SKM-1 (cell line): ENCODE measurements at regions not wholly inside any gene's neighbourhood (a gene's known extent, or its start where the extent isn't known, plus 50 kb on each side); places are given as distances from the start of the nearest gene placed in this dataset.

Experiments
- DNase-seq: peaks from one replicate; lab custom pipeline; 2025; ENCODE audit not compliant: unreplicated experiment; lab: John Stamatoyannopoulos, UW

DNA sequence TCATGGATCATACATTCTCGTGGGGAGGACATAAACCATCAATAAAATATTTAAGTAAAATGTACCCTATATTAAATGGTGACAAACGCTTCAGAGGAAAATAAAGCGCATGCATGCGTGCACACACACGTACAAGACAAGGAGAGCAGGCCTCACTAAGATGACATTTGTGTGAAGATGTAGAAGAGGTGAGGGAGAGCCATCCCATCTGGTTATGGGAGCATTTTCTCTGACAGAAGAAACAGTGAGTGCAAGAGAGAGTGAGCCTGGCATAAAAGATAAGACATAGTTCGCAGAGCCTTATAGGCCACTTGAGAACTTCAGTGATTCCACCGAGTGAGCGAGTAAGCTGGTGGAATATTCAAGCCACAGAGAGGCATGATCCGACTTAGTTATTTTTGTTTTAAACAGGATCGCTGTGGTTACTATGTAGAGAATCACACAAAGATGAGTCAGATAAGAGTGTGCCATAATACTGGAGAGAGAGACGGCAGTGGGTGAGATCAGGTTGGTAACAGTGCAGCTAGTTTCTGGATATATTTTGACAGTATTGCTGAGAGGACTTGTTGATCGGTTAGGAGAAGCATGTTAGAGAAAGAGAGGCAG is 624.2 kb downstream of the PLPP3 start:
- no peak for DNase-seq

- no peak for DNase-seq
Observed at GRCh38 chr1:55951291-55951690, 628.1 kb downstream of the PLPP3 start.

DNA sequence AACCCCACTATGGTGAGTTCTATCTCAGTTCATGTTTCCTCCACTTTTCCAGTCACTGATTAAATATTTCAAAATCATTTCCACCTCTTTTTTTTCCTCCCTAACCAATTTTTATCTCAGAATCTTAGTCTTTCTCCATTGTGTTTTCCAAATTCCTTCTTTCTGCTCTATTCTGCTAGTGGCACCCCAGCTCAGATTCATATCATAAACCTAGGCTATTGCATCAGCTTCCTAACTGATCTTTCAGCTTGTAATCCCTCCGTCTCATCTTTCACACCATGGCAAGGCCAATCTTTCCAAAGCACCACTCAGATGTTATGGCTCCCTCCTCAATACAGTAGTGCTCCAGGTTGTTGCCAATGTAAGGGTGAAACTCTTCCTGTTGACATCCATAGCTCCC is 631.9 kb downstream of the PLPP3 start:
- DNase-seq = no peak

- no peak for DNase-seq
Observed at GRCh38 chr1:55943721-55944435, 635.5 kb downstream of the PLPP3 start.

DNA sequence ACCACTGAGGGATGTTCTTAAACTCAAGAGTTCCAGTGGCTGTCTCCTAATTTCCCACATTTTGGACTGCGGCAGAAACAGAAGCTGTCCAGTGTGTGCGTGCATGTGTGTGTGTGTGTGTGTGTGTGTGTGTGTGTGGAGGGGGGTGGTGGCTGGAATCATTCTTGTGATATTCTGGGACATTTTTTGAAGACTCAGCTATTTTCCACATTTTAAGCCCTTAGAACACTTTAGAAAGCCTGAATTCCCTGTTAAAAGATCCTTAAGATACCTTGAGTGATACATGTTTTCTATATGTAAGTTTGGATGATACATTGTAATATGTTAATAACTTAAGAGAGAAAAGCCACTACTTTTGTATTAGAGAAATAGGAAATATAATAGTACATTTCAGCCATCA is 636.4 kb downstream of the PLPP3 start:
- DNase-seq = no peak

DNA sequence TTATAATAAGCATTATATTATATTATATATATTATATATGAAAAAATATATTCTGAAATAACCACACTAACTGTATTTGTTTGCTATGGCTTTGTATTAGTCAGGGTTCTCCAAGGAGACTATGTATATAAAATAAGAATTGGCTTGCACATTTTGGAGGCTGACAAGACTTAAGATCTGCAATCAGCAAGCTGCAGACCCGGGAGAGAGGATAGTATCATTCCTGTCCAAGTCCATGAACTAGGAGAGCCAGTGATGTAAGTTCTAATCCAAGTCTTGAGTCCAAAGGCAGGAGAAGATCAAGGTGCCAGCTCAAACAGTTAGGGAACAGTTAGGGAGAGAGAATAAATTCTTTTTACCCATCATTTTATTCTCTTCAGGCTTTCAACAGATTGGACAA is 639.5 kb downstream of the PLPP3 start:
- no peak for DNase-seq

- DNase-seq = no peak
Observed at GRCh38 chr1:55938861-55939260, 640.5 kb downstream of the PLPP3 start.

GRCh38 chr1:55938376-55938850 is 641.0 kb downstream of the PLPP3 start:
- DNase-seq = no peak

DNA sequence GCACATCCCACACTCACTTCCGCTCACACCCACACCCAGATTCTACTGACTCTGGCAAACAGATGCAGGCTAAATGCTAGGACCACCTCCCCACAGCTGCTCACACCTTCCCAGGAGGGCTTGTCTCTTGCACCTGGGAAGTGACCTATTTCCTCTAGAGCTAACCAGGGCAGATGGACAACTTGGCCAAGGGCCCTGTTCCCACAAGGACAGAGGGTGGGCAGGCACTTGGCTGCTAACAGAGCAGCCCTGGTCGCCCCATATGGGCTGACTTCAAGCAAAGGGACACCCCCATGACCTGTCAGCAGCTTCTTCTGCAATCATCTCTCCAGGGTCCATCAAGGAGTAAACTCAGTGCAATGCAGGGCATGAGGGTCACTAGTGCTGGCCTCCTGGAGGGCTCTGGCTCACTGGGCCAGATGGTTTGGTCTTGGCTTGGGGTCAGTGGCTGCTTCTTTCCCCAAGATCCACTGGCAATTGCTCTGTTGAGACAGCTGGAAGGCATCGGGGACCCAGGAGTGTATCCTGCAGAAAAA is 641.5 kb downstream of the PLPP3 start:
- DNase-seq = no peak

DNA sequence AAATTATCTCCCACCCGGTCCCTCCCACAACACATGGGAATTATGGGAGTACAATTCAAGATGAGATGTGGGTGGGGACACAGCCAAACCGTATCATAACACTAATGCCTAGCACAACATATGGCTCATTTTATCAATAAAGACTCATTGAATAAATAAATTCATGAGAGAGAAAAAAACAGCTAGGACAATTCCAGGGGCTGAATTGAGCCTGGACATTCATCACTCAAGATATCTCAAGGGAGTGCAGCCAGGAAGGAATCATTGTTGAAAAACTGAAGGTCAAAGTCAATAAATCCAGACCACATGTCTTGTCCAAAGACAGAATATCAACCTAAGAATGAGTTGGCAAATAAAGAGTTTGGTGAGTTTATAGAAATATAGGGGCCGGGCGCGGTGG is 644.1 kb downstream of the PLPP3 start:
- no peak for DNase-seq

DNA sequence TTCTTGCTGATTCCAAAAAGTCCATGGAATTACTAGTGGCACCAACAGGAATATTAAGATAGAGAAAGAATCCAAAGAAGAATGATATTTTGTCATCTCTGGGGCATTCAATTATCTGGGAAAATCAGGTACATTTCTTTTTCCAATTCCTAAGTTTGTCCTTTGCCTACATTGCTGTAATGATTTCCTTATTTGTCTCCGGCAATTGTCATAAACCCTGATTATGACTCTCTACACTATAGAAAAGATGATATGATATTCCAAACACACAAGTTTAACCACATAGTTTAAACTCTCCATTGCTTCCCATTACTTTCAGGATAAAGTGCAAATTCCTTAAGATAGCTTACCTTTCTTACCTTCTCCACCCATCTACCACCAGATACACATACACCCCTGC is 647.0 kb downstream of the PLPP3 start:
- DNase-seq = no peak

GRCh38 chr1:55931081-55931940 is 648.1 kb downstream of the PLPP3 start:
- no peak for DNase-seq

- DNase-seq = no peak
Observed at GRCh38 chr1:55929652-55930051, 649.7 kb downstream of the PLPP3 start.

- no peak for DNase-seq
Observed at GRCh38 chr1:55928576-55928975, 650.8 kb downstream of the PLPP3 start.

GRCh38 chr1:55927702-55928290 is 651.6 kb downstream of the PLPP3 start:
- DNase-seq = no peak

DNA sequence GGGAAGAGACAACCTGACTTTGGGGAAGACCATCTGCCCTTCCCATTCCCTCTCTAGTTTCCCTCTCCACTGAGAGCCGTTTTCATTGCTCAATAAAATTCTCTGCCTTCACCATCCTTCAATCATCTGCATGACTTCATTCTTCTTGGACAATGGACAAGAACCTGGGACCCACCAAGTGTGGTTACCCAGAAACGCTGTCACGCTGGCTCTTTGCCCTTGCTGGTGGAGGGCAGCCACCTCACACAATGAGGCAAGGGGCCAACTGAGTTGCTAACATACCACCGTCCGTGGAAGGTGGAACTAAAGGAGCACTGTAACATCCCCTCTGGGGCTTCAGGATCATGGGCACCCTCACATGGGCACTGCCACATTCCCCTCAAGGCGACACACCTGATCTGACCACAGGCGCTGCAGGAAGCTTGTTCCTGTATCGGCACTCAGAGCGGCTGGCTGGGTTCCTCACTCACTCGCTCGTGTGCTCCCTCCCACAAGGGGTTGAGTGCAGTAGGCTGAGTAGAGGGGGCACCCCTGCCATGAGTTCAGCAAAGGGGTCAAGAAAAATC is 652.4 kb downstream of the PLPP3 start:
- DNase-seq = no peak

DNA sequence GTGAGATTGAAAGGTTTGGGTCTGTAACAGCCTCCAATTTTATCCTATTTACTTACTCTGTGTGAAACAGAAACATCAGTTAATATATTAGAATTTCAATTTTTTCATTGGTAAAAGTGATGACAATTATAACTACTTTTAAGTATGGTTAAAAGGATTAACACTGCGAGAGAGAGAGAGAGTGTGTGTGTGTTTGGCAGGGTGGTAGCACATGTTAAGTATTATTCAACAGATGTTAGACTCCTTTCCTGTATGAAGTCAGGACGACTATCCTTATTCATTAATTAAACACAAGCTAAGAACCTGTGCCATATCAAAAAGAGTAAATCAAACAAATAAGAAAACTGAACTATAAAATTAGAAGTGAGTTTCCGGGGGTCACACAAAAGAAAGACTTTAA is 662.5 kb downstream of the PLPP3 start:
- no peak for DNase-seq

DNA sequence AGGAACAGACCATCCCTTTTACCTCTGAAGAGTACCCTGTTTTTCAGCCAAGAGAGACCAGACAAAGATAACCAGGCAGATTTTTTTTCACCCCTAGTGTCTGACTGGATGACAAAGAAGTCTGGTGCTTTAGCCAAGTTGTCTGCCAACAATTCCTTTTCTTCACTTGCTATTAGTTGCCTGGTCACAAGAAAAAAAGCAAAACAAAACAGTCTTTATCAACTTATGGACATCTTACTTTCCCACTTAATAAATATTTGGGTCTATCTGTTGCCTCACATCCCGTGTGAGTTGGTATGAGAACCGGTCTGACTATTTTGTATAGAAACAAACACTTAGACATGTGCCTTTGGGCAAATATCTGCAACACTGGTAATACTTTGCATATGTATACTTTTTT is 662.9 kb downstream of the PLPP3 start:
- DNase-seq = no peak

DNA sequence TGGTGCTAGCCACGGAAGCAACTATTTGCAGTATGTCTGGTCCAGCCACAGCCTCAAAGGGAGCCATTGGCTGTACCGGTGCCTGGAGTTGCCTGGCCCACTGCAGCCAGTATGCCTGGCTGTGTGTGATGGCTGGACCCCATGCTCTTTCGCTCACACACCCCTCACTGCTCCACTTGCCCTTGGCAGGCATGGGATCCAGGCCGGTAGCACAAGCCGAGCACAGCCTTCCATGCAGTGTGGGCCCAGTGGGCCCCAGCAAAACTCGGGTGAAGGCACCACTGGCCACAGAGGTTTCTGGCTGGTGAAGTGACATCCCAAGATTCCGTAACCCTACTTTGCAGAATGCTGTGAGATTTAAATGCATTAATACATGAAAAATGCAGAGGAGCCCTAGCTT is 665.8 kb downstream of the PLPP3 start:
- DNase-seq = no peak

GRCh38 chr1:55912438-55912837 is 666.9 kb downstream of the PLPP3 start:
- DNase-seq = no peak

- DNase-seq = no peak
Observed at GRCh38 chr1:55904541-55904940, 674.8 kb downstream of the PLPP3 start.
